WERI-Rb-1 (cell line): ENCODE measurements at regions not wholly inside any gene's neighbourhood (a gene's known extent, or its start where the extent isn't known, plus 50 kb on each side); places are given as distances from the start of the nearest gene placed in this dataset.

Experiments used
- DNase-seq: peaks from one replicate; pipeline ENCODE4 v3.0.0-alpha.2; 2020
- H3K27ac ChIP-seq: fragments of 250-450 bp; sonication (Bioruptor Pico); 2 replicates; pipeline ENCODE4 v1.5.1; 2020; ENCODE audit warnings: mild to moderate bottlenecking, moderate library complexity
- H3K27me3 ChIP-seq: fragments of 250-450 bp; sonication (Bioruptor Pico); 2 replicates; pipeline ENCODE4 v1.5.1; 2021; ENCODE audit warnings: mild to moderate bottlenecking, low read depth, moderate library complexity; ENCODE audit not compliant: insufficient read depth, severe bottlenecking
- H3K36me3 ChIP-seq: fragments of 250-450 bp; sonication (Bioruptor Pico); 2 replicates; pipeline ENCODE4 v1.5.1; 2020; ENCODE audit warnings: mild to moderate bottlenecking, moderate library complexity
- H3K4me3 ChIP-seq: 2 replicates; pipeline ENCODE4 v1.5.1; 2011; ENCODE audit warnings: low read depth, mild to moderate bottlenecking, control low read depth, low read length
- H3K9me3 ChIP-seq: fragments of 250-450 bp; sonication (Bioruptor Pico); 2 replicates; pipeline ENCODE4 v1.5.1; 2021; ENCODE audit warnings: mild to moderate bottlenecking, moderate library complexity; ENCODE audit not compliant: severe bottlenecking
- CTCF ChIP-seq: IDR thresholded peaks from 2 replicates; pipeline ENCODE4 v1.5.1; 2011; ENCODE audit warnings: low read depth, mild to moderate bottlenecking, control low read depth, inconsistent platforms, low read length

- DNase-seq: no peak
- H3K27ac ChIP-seq: no peak overlapping the region
- H3K27me3 ChIP-seq: no peaks in the 10 kb centered on the region
- no peaks in the 10 kb centered on the region; the same call in 1 of the 2 replicates for H3K36me3 ChIP-seq
- TF ChIP-seq CTCF: no peak
- no peak overlapping the region for H3K4me3 ChIP-seq
- H3K9me3 ChIP-seq: no peaks in the 10 kb centered on the region
Measured at GRCh38 chr9:108188482-108188881, 667.3 kb downstream of the ACTL7B start.

DNA sequence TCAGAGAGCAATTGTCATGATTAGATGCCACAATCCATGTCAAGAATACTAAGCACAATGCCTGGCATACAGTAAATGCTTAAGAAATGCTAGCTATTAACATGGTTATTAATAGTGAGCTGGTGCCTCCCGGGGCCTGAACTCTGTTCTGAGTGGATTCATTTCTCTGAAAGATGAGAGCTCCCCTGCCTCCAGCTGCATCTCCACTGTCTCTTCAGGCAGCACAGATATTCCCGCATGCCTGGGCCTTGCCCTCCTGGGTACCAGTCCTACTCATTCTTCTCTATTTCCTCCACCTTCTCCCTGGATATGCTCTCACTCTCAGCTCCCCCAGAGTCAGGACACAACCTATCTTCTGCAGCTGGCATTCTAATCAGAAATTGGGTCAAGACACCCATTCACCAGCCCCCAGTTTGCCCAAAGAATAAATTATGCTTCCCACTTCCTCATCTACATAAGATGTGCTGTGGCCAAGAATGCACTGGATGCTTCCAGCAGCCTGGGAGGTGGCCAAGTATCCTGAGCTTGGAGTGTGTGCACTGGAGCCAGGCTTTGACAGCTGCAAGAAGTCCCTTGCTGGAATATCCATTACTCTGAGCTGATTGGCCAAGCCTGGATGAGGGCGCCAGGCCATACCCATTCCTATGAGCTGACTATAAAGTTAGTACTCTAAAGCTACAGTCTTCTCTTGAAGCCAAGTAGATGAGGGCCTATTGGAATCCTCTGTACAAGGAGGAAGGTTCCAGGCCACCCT lies 669.0 kb downstream of the ACTL7B start:
- no peak for DNase-seq
- Histone ChIP-seq H3K4me3 (no peak overlapping the region), H3K36me3 (no peaks in the 10 kb centered on the region; the same call in 1 of the 2 replicates), H3K27me3 (no peaks in the 10 kb centered on the region), H3K9me3 (no peaks in the 10 kb centered on the region), H3K27ac (no peak overlapping the region)
- TF ChIP-seq CTCF: no peak

GRCh38 chr9:108185613-108186012 lies 670.2 kb downstream of the ACTL7B start:
- no peak for DNase-seq
- Histone ChIP-seq H3K9me3 (no peaks in the 10 kb centered on the region), H3K36me3 (no peaks in the 10 kb centered on the region; the same call in 1 of the 2 replicates), H3K4me3 (no peak overlapping the region), H3K27me3 (no peaks in the 10 kb centered on the region), H3K27ac (no peak overlapping the region)
- TF ChIP-seq CTCF: no peak

DNA sequence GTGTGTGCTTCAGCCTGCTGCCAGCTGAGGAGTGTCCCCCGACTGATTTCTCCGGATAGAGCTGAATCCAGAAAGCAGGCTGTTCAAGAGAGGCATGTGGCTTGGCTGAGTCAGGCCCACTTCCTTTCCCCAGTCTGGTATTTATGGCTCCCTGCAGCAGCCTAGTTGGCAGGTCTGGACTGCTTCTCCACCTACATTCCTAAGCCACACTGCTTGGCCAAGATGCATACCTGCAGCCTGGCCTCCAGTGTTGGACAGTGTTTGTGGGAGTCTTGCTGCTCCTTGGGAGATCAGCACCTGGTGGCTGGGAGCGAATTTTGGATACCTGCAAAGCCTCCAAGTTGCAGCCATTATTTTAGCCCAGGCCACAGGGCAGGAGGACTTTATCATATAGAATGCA lies 670.8 kb downstream of the ACTL7B start:
- no peaks in the 10 kb centered on the region for H3K9me3 ChIP-seq
- H3K36me3 ChIP-seq: no peaks in the 10 kb centered on the region; the same call in 1 of the 2 replicates
- H3K27ac ChIP-seq: no peak overlapping the region
- no peak for TF ChIP-seq CTCF
- no peaks in the 10 kb centered on the region for H3K27me3 ChIP-seq
- H3K4me3 ChIP-seq: no peak overlapping the region
- no peak for DNase-seq

GRCh38 chr9:108184009-108184408 lies 671.8 kb downstream of the ACTL7B start:
- no peak overlapping the region for H3K4me3 ChIP-seq
- H3K27me3 ChIP-seq: no peaks in the 10 kb centered on the region
- H3K36me3 ChIP-seq: no peaks in the 10 kb centered on the region; the same call in 1 of the 2 replicates
- DNase-seq: no peak
- no peak for TF ChIP-seq CTCF
- no peaks in the 10 kb centered on the region for H3K9me3 ChIP-seq
- H3K27ac ChIP-seq: no peak overlapping the region

- Histone ChIP-seq H3K27me3 (no peaks in the 10 kb centered on the region), H3K9me3 (no peaks in the 10 kb centered on the region), H3K4me3 (no peak overlapping the region), H3K36me3 (no peaks in the 10 kb centered on the region; the same call in 1 of the 2 replicates), H3K27ac (no peak overlapping the region)
- no peak for TF ChIP-seq CTCF
- DNase-seq: no peak
Measured at GRCh38 chr9:108182950-108183381, 672.8 kb downstream of the ACTL7B start.
